Breast epithelium (tissue), 4 donors: ENCODE measurements at regions not wholly inside any gene's neighbourhood (a gene's known extent, or its start where the extent isn't known, plus 50 kb on each side); places are given as distances from the start of the nearest gene placed in this dataset.

Experiments
- DNase-seq, 2 donors: peaks; one replicate each; pipeline ENCODE4 v3.0.0-alpha.2; 2019; ENCODE audit warnings: low spot score in 2 of 2
- H3K27ac ChIP-seq, 2 donors: fragments of 200-600 bp; sonication (generic) in 1 of 2; one replicate each; pipeline ENCODE4 v1.5.1; 2016 to 2019; ENCODE audit warnings: mild to moderate bottlenecking in 1 of 2
- H3K27me3 ChIP-seq, 2 donors: fragments of 200-600 bp; sonication (generic) in 1 of 2; one replicate each; pipeline versions ENCODE4 v1.5.1 to v1.6.0; 2017 to 2019; ENCODE audit warnings: control low read depth in 1 of 2, mild to moderate bottlenecking in 1 of 2
- H3K36me3 ChIP-seq: fragments of 200-600 bp; one replicate; pipeline ENCODE4 v1.5.1; 2019
- H3K4me1 ChIP-seq, 2 donors: fragments of 200-600 bp; sonication (generic); one replicate each; pipeline ENCODE4 v1.5.1; 2016 to 2019; ENCODE audit warnings: control low read depth in 1 of 2
- H3K4me3 ChIP-seq, 3 donors: fragments of 200-600 bp; sonication (generic); 1 replicate in 2 of 3; 2 replicates in 1 of 3; pipeline ENCODE4 v1.5.1; 2016 to 2019; ENCODE audit warnings: mild to moderate bottlenecking in 3 of 3, moderate library complexity in 2 of 3
- H3K9me3 ChIP-seq, 2 donors: fragments of 200-600 bp; sonication (generic) in 1 of 2; one replicate each; pipeline ENCODE4 v1.5.1; 2016 to 2019; ENCODE audit warnings: control low read depth in 1 of 2
- POLR2A ChIP-seq: fragments of 450-650 bp; IDR thresholded peaks from one replicate; pipeline ENCODE4 v1.6.1; 2016; ENCODE audit warnings: antibody characterized with exemption, mild to moderate bottlenecking, moderate library complexity
- POLR2AphosphoS5 ChIP-seq, 3 donors: sonication (generic); formaldehyde crosslinking; IDR thresholded peaks; one replicate each; pipeline ENCODE4 v1.6.1; 2017; ENCODE audit warnings: antibody characterized with exemption in 3 of 3
- intact Hi-C: fragments of 100-400 bp; cut with DNase I; formaldehyde crosslinking; loops from one replicate; pipeline ENCODE4 v1.15.1; 2023; ENCODE audit warnings: low total_unique reads
- TF ChIP-seq, protein P1 (sequence below), 3 donors: fragments of 450-650 bp; IDR thresholded peaks; one replicate each; pipeline ENCODE4 v1.5.1; 2016 to 2017; ENCODE audit warnings: antibody characterized with exemption in 3 of 3, mild to moderate bottlenecking in 3 of 3, moderate library complexity in 3 of 3

DNA sequence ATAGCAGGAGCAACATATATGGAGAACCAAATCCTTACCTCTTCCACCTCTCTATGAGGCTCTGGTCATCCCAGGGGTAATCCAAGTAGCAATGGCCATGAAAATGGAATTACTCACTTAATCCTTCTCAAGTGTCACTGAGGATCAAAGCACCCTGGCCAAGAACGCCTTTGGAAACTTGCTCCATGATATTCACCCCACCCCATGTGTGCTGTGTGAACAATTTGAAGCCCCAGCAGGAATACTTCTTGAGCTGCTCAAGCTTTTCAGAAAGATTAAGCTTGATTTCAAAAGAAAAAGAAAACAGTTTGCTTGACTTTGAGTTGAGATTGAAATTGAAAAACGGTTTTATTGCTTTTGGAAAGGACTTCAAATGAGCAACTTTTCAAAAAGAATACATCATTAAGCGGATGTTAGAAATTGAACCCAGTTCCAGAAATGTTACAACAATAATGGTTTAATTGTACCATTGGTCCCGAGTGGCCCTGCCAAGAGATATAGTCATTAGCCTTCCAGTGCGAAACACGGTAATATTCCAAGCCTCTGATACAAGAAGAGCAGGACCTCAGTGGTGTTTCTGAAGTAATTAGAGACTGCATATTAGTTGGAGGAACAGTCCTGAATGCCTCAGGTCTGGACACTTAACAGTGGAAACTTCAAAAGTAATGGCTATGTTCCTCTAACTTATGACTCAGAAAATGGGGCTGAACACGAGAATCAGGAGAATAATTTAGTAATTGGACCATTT lies 208.1 kb downstream of the NEBL start:
- Histone ChIP-seq H3K4me3 (no peak overlapping the region), H3K36me3 (no peaks in the 10 kb centered on the region), H3K9me3 (no peaks in the 10 kb centered on the region), H3K4me1 (no peaks in the 10 kb centered on the region), H3K27me3 (no peaks in the 10 kb centered on the region), H3K27ac (no peak overlapping the region)
- no peak for DNase-seq
- intact Hi-C loops, result no loop called here
- TF ChIP-seq, protein P1, sequence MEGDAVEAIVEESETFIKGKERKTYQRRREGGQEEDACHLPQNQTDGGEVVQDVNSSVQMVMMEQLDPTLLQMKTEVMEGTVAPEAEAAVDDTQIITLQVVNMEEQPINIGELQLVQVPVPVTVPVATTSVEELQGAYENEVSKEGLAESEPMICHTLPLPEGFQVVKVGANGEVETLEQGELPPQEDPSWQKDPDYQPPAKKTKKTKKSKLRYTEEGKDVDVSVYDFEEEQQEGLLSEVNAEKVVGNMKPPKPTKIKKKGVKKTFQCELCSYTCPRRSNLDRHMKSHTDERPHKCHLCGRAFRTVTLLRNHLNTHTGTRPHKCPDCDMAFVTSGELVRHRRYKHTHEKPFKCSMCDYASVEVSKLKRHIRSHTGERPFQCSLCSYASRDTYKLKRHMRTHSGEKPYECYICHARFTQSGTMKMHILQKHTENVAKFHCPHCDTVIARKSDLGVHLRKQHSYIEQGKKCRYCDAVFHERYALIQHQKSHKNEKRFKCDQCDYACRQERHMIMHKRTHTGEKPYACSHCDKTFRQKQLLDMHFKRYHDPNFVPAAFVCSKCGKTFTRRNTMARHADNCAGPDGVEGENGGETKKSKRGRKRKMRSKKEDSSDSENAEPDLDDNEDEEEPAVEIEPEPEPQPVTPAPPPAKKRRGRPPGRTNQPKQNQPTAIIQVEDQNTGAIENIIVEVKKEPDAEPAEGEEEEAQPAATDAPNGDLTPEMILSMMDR (IDR thresholded peaks at IDR 0.05), result no peak
- no peak for TF ChIP-seq POLR2A
- no peak for TF ChIP-seq POLR2AphosphoS5 (IDR thresholded peaks at IDR 0.05)

DNA sequence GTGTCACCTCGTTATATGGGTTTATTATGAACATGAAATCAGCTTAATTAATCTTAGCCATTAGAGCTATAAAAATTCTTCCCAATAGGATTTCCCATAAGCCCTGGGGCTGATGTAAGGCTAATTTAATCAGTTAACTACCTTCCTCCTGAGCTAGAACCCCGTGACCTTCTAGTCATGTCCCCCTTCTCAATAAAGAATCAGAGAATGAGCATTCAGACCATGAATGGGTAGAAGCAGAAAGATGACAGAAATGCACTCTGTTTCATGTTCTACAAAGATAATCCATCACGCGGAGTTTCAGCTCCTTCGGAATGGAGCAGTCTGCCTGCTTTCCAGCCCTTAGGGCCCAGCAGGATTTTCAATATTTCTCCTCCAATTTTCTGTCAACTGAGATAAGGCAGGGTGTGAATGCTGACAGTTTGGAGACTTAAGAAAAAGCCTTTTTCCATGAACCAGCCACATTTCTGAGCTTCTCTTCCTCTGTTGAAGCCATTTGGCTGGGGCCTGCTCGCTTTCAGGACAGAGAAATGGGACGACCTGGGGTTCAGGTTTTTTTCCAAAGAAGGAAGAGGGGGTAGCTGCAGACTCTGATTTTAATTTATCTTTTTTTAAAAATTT lies 211.0 kb downstream of the NEBL start:
- intact Hi-C loops, result no loop called here
- Histone ChIP-seq H3K27ac (no peak overlapping the region), H3K9me3 (no peaks in the 10 kb centered on the region), H3K4me3 (no peak overlapping the region), H3K36me3 (no peaks in the 10 kb centered on the region), H3K27me3 (no peaks in the 10 kb centered on the region), H3K4me1 (no peaks in the 10 kb centered on the region)
- no peak for DNase-seq
- TF ChIP-seq, protein P1 (IDR thresholded peaks at IDR 0.05), result no peak
- TF ChIP-seq POLR2AphosphoS5 (IDR thresholded peaks at IDR 0.05), result no peak
- no peak for TF ChIP-seq POLR2A

DNA sequence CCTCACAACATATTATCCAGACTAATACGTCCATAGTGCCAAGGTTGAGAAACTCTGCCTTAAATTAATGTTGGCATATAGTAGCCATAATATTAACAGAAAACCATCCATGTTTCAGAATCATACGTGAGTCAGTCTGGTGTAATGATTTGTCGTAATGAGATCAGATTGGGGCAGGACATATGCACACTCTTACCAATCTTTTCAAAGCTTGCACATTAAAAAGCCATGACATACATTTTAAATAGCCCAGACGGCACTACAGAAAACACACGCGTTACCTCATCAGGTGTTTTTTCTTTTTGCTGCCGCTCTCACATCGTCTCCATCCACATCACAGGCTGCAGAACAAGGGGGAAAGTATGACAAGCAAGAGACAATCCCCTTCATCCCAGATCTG lies 211.6 kb downstream of the NEBL start:
- no peaks in the 10 kb centered on the region for H3K27me3 ChIP-seq
- no peaks in the 10 kb centered on the region for H3K4me1 ChIP-seq
- no peak for DNase-seq
- H3K9me3 ChIP-seq, result no peaks in the 10 kb centered on the region
- H3K4me3 ChIP-seq, result no peak overlapping the region
- intact Hi-C loops, result no loop called here
- TF ChIP-seq, protein P1 (IDR thresholded peaks at IDR 0.05), result no peak
- TF ChIP-seq POLR2A (no peak), POLR2AphosphoS5 (IDR thresholded peaks at IDR 0.05) (no peak)
- no peak overlapping the region for H3K27ac ChIP-seq
- H3K36me3 ChIP-seq, result no peaks in the 10 kb centered on the region

DNA sequence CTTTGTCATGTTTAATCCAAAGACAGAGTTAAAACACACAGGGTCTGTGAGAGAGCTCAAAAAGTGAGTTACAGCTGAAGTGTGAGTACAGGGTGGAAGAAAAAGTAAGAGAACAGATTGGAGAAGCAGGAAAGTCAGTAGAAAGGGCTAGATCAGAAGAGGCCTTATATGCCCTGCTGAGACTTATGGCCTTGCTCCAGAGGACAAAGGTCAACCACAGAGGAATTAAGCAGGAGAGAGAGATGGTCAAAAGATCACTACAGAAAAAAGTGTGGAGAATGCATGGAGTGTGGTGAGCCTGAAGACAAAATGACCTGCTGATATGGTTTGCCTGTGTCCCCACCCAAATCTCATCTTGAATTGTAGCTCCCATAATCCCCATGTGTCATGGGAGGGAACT lies 213.8 kb downstream of the NEBL start:
- no peaks in the 10 kb centered on the region for H3K4me1 ChIP-seq
- H3K4me3 ChIP-seq, result no peak overlapping the region
- H3K27me3 ChIP-seq, result no peaks in the 10 kb centered on the region
- H3K36me3 ChIP-seq, result no peaks in the 10 kb centered on the region
- TF ChIP-seq, protein P1 (IDR thresholded peaks at IDR 0.05), result no peak
- TF ChIP-seq POLR2AphosphoS5 (IDR thresholded peaks at IDR 0.05), result no peak
- no peak for TF ChIP-seq POLR2A
- intact Hi-C loops, result no loop called here
- H3K27ac ChIP-seq, result no peak overlapping the region
- DNase-seq, result no peak
- no peaks in the 10 kb centered on the region for H3K9me3 ChIP-seq

DNA sequence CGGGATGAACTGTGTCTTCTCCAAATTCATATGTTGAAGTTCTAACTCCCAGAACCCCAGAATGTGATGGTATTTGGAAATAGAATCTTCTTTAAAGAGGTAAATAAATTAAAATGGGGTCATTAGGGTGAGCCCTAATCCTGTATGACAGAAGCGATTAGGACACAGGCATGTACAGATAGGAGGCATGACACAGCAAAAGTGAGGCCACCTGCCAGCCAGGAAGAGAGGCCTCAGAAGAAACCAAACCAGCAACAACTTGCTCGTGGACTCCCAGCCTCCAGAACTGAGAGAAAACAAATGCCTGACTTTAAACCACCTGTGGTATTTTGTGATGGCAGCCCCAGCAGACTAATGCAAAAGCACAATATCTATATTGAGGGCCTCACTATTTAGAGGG lies 214.3 kb downstream of the NEBL start:
- H3K4me3 ChIP-seq, result no peak overlapping the region
- H3K27ac ChIP-seq, result no peak overlapping the region
- TF ChIP-seq, protein P1 (IDR thresholded peaks at IDR 0.05), result no peak
- TF ChIP-seq POLR2A, result no peak
- no peak for TF ChIP-seq POLR2AphosphoS5 (IDR thresholded peaks at IDR 0.05)
- no peak for DNase-seq
- H3K27me3 ChIP-seq, result no peaks in the 10 kb centered on the region
- no peaks in the 10 kb centered on the region for H3K36me3 ChIP-seq
- H3K4me1 ChIP-seq, result no peaks in the 10 kb centered on the region
- no peaks in the 10 kb centered on the region for H3K9me3 ChIP-seq
- intact Hi-C loops, result no loop called here
